Right lobe of liver (tissue), 6 donors: ENCODE measurements at regions not wholly inside any gene's neighbourhood (a gene's known extent, or its start where the extent isn't known, plus 50 kb on each side); places are given as distances from the start of the nearest gene placed in this dataset.

Source experiments
- ATAC-seq, 4 donors: fragments of 200-7000 bp; cut with Tn5 transposase; one replicate each; pipeline ENCODE4 v1.9.1; 2020; ENCODE audit warnings: mild to moderate bottlenecking in 4 of 4, moderate library complexity in 4 of 4
- DNase-seq, 3 donors: peaks; one replicate each; pipeline ENCODE4 v3.0.0-alpha.2; 2020
- H3K27ac ChIP-seq, 3 donors: fragments of 200-600 bp; one replicate each; pipeline ENCODE4 v1.8.0; 2022
- H3K27me3 ChIP-seq, 2 donors: fragments of 200-600 bp; one replicate each; pipeline ENCODE4 v1.8.0; 2022
- H3K36me3 ChIP-seq, 4 donors: fragments of 200-600 bp; sonication (generic) in 1 of 4; one replicate each; pipeline versions ENCODE4 v1.5.1 to v1.8.0; 2017 to 2022; ENCODE audit warnings: control low read depth in 1 of 4
- H3K4me1 ChIP-seq, 4 donors: fragments of 200-600 bp; sonication (generic) in 1 of 4; one replicate each; pipeline versions ENCODE4 v1.5.1 to v1.8.0; 2017 to 2022; ENCODE audit warnings: control low read depth in 1 of 4
- H3K4me3 ChIP-seq, 3 donors: fragments of 200-600 bp; one replicate each; pipeline ENCODE4 v1.8.0; 2022
- H3K9me3 ChIP-seq, 4 donors: fragments of 200-600 bp; sonication (generic) in 1 of 4; one replicate each; pipeline versions ENCODE4 v1.5.1 to v1.8.0; 2017 to 2022; ENCODE audit warnings: control low read depth in 1 of 4
- POLR2A ChIP-seq: fragments of 450-650 bp; IDR thresholded peaks from one replicate; pipeline ENCODE4 v1.6.1; 2017; ENCODE audit warnings: antibody characterized with exemption, mild to moderate bottlenecking
- WGBS: methylation state at CpG from one replicate; pipeline ENCODE4 v1.1.6; 2018; ENCODE audit warnings: low coverage, low lambda C conversion rate; ENCODE audit not compliant: insufficient coverage; ENCODE audit errors: missing lambda C conversion rate; 5-methylcytosine and 5-hydroxymethylcytosine counted together
- intact Hi-C, 2 donors: fragments of 100-400 bp; cut with DNase I; formaldehyde crosslinking; loops; one replicate each; pipeline versions ENCODE4 v1.11.2 to v1.14.1; 2022
- TF ChIP-seq, protein P1 (sequence below), 4 donors: fragments of 200-600 bp in 3 of 4; fragments of 450-650 bp in 1 of 4; IDR thresholded peaks; one replicate each; pipeline versions ENCODE4 v1.5.1 to v1.8.0; 2016 to 2022; ENCODE audit warnings: antibody characterized with exemption in 4 of 4, mild to moderate bottlenecking in 2 of 4
- donor health status: DM: no; HTN: yes; CAD: no.
- donor health status: DM: no; HTN: no; CAD: no.
- donor health status: DM: no; HTN: no; CAD: no.
- donor health status: DM: no; HTN: yes; CAD: no.
- donor health status: DM: no; HTN: yes; CAD: no.

DNA sequence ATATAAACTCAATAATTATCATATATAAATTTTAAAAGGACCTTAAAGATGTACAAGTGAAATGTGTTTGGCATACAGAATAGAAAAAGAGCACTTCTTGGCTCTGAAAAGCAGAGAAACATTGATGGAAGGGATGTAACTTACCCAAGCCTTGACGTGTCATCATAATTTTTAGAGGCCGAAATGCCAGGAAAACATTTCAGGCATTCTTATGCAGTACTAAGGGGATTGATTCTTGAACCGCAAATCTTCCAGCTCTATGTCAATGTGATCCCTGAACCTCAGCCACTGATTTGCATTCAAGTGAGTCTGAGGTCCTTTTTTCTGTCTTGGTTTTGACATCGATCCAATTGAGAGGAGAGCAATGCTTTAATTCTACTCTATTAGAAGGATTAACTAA is 97.8 kb downstream of the CLDN1 start:
- H3K9me3 ChIP-seq: no peaks in the 10 kb centered on the region
- no peaks in the 10 kb centered on the region for H3K36me3 ChIP-seq
- H3K4me3 ChIP-seq: no peak overlapping the region
- intact Hi-C loops: no loop called here
- 58% methylated on average over 4 of the region's 4 CpGs for WGBS
- H3K27ac ChIP-seq: no peak overlapping the region
- ATAC-seq: no peak
- no peak for DNase-seq
- TF ChIP-seq POLR2A: no peak
- TF ChIP-seq, protein P1, sequence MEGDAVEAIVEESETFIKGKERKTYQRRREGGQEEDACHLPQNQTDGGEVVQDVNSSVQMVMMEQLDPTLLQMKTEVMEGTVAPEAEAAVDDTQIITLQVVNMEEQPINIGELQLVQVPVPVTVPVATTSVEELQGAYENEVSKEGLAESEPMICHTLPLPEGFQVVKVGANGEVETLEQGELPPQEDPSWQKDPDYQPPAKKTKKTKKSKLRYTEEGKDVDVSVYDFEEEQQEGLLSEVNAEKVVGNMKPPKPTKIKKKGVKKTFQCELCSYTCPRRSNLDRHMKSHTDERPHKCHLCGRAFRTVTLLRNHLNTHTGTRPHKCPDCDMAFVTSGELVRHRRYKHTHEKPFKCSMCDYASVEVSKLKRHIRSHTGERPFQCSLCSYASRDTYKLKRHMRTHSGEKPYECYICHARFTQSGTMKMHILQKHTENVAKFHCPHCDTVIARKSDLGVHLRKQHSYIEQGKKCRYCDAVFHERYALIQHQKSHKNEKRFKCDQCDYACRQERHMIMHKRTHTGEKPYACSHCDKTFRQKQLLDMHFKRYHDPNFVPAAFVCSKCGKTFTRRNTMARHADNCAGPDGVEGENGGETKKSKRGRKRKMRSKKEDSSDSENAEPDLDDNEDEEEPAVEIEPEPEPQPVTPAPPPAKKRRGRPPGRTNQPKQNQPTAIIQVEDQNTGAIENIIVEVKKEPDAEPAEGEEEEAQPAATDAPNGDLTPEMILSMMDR (IDR thresholded peaks at IDR 0.05): no peak
- H3K27me3 ChIP-seq: no peaks in the 10 kb centered on the region
- no peaks in the 10 kb centered on the region for H3K4me1 ChIP-seq

DNA sequence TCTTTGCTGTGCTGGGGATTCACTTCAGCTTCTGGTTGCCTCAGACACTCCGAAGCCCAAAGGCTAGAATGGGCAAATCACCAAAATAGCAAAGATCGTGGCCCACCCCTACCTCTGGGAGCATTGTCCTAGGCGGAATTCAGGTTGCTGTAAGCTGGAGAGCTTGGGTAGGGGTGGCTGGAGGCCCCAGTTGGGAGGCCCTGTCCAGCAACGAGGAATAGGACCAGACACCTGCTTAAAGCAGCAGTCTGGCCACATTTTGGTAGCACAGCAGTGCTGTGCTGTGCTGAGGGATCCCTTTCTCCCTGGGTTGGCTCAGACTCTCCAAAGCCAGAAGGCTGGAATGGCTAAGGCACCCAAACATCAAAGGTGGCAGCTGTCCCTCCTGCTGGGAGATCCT is 99.3 kb downstream of the CLDN1 start:
- H3K36me3 ChIP-seq: no peaks in the 10 kb centered on the region
- ATAC-seq: no peak
- no peak for DNase-seq
- WGBS: 67% methylated on average over 1 of the region's 4 CpGs
- TF ChIP-seq, protein P1 (IDR thresholded peaks at IDR 0.05): no peak
- no peak for TF ChIP-seq POLR2A
- no peaks in the 10 kb centered on the region for H3K27me3 ChIP-seq
- H3K27ac ChIP-seq: no peak overlapping the region
- no peak overlapping the region for H3K4me3 ChIP-seq
- no peaks in the 10 kb centered on the region for H3K4me1 ChIP-seq
- intact Hi-C loops: no loop called here
- no peaks in the 10 kb centered on the region for H3K9me3 ChIP-seq

DNA sequence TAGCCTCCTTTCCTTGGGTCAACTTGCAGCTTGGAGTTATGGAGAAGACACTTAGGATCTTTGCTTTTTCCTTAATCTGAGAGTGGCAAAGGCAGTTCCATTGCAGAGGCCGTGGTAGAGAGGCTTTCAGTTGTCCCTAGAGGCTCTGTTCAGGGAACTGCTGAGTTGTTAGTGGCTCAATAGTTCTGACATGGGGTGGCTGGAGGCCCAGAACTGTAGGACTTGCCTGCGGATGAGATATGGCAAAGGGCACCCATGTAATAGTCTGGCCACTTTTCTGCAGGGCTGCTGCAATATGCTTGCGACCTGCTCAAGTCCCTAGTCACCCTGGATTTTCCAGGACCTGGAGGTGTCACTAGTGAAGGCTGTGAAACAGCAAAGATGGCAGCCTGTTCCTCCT is 99.9 kb downstream of the CLDN1 start:
- H3K4me3 ChIP-seq: no peak overlapping the region
- ATAC-seq (no peak), DNase-seq (no peak)
- no peaks in the 10 kb centered on the region for H3K9me3 ChIP-seq
- H3K36me3 ChIP-seq: no peaks in the 10 kb centered on the region
- H3K27me3 ChIP-seq: no peaks in the 10 kb centered on the region
- TF ChIP-seq, protein P1 (IDR thresholded peaks at IDR 0.05): no peak
- TF ChIP-seq POLR2A: no peak
- intact Hi-C loops: no loop called here
- H3K4me1 ChIP-seq: no peaks in the 10 kb centered on the region
- no peak overlapping the region for H3K27ac ChIP-seq
- no CpG with 5 or more reads among the region's 3 CpGs for WGBS

DNA sequence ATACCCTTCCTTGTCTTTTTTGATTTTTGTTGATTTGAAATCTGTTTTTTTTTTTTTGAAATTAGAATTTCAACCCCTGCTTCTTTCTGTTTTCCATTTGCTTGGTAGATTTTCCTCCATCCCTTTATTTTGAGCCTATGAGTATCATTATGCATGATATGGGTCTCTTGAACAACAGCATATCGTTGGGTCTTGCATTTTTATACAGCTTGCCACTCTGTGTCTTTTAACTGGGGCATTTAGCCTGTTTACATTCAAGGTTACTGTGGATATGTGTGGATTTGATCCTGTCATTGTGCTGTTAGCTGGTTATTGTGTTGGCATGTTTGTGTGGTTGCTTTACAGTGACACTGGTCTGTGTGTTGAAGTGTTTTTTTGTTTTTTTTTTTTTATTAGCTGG is 99.7 kb upstream of the P3H2 start:
- ATAC-seq (no peak), DNase-seq (no peak)
- TF ChIP-seq, protein P1 (IDR thresholded peaks at IDR 0.05): no peak
- no peaks in the 10 kb centered on the region for H3K9me3 ChIP-seq
- H3K27ac ChIP-seq: no peak overlapping the region
- intact Hi-C loops: no loop called here
- H3K36me3 ChIP-seq: no peaks in the 10 kb centered on the region
- no peak overlapping the region for H3K4me3 ChIP-seq
- no peaks in the 10 kb centered on the region for H3K4me1 ChIP-seq
- WGBS: 60% methylated on average over 1 of the region's 1 CpG
- H3K27me3 ChIP-seq: no peaks in the 10 kb centered on the region

DNA sequence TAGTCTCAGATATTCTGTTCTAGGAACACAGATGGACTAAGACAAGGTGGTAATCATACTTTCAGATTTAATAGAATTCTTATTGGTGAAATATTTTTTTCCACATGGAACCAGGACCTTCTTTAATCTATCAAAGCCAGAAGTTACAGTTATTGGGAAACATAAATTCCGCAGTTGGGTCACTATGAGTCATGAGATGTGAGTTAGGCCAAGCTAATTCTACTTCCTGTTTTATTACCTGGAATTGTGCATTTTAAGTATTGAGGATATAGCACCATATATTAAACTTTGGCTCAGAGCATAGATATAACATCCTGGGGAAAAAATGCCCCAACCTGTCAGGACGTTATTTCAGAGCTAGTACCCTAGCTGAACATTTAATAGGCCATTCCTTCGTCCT is 96.4 kb upstream of the P3H2 start:
- no peaks in the 10 kb centered on the region for H3K27me3 ChIP-seq
- ATAC-seq (peak in 1 of 4 donors; percentile 61), DNase-seq (no peak)
- H3K4me1 ChIP-seq: no peaks in the 10 kb centered on the region
- TF ChIP-seq, protein P1 (IDR thresholded peaks at IDR 0.05): no peak
- TF ChIP-seq POLR2A: no peak
- H3K36me3 ChIP-seq: no peaks in the 10 kb centered on the region
- 88% methylated on average over 3 of the region's 3 CpGs for WGBS
- H3K27ac ChIP-seq: no peak overlapping the region
- H3K9me3 ChIP-seq: no peaks in the 10 kb centered on the region
- H3K4me3 ChIP-seq: no peak overlapping the region
- intact Hi-C loops: no loop called here
